Lung (tissue), 11 donors: ENCODE measurements at regions not wholly inside any gene's neighbourhood (a gene's known extent, or its start where the extent isn't known, plus 50 kb on each side); places are given as distances from the start of the nearest gene placed in this dataset.
"Not testable (repeated sequence)": the region's sequence is repeated elsewhere in the genome, so short reads cannot be mapped to it uniquely, and the experiment has no call there.

Experiments used
- ATAC-seq: fragments of 200-7000 bp; cut with Tn5 transposase; one replicate; pipeline ENCODE4 v1.9.1; 2020; ENCODE audit warnings: moderate number of reproducible peaks; ENCODE audit not compliant: insufficient read depth, low FRiP score
- DNase-seq, 3 donors: peaks; one replicate each; pipeline ENCODE4 v3.0.0-alpha.2; 2013 to 2017
- H3K27ac ChIP-seq, 2 donors: one replicate each; pipeline ENCODE4 v1.5.1; 2013; ENCODE audit warnings: mild to moderate bottlenecking in 2 of 2, moderate library complexity in 2 of 2, control low read depth in 1 of 2, inconsistent platforms in 1 of 2, low read depth in 1 of 2, low read length in 1 of 2
- H3K27me3 ChIP-seq, 3 donors: one replicate each; pipeline ENCODE4 v1.5.1; 2013; ENCODE audit warnings: low read length in 2 of 3; ENCODE audit not compliant: control insufficient read depth in 3 of 3, insufficient read depth in 3 of 3
- H3K36me3 ChIP-seq, 4 donors: one replicate each; pipeline ENCODE4 v1.5.1; 2013; ENCODE audit warnings: low read length in 4 of 4, mild to moderate bottlenecking in 1 of 4, moderate library complexity in 1 of 4; ENCODE audit not compliant: control insufficient read depth in 4 of 4, insufficient read depth in 4 of 4
- H3K4me1 ChIP-seq, 5 donors: one replicate each; pipeline ENCODE4 v1.5.1; 2013; ENCODE audit warnings: low read length in 5 of 5, mild to moderate bottlenecking in 2 of 5, moderate library complexity in 1 of 5; ENCODE audit not compliant: control insufficient read depth in 5 of 5, insufficient read depth in 5 of 5
- H3K4me3 ChIP-seq: one replicate; pipeline ENCODE4 v1.5.1; 2013; ENCODE audit warnings: mild to moderate bottlenecking, control low read depth, moderate library complexity
- H3K9ac ChIP-seq, 2 donors: one replicate each; pipeline ENCODE4 v1.5.1; 2013; ENCODE audit warnings: low read length in 2 of 2, control low read depth in 1 of 2; ENCODE audit not compliant: insufficient read depth in 1 of 2
- H3K9me3 ChIP-seq, 4 donors: one replicate each; pipeline ENCODE4 v1.5.1; 2013; ENCODE audit warnings: low read length in 3 of 4, mild to moderate bottlenecking in 1 of 4, moderate library complexity in 1 of 4; ENCODE audit not compliant: control insufficient read depth in 4 of 4, insufficient read depth in 3 of 4
- WGBS, 2 donors: extraction: QIAGEN DNeasy Blood & Tissue Kit; methylation state at CpG; one replicate each; pipeline ENCODE4 v1.1.7; 2013; 5-methylcytosine and 5-hydroxymethylcytosine counted together
- TF ChIP-seq, protein P1 (sequence below): IDR thresholded peaks from 2 replicates; pipeline ENCODE4 v1.5.1; 2012; ENCODE audit warnings: mild to moderate bottlenecking; ENCODE audit errors: control extremely low read depth, extremely low read depth
- donor health status: control.
- donor health status: control.
- donor health status: Bipolar disorder and iron deficiency.
- donor health status: healthy.
- donor health status: DM: yes; HTN: yes; CAD: no.

GRCh38 chr13:22929381-22930126, 251.2 kb upstream of the SGCG start:
- no peak overlapping the region for H3K9ac ChIP-seq
- H3K9me3 ChIP-seq = peaks cover 0 to 6% (median under 1%) of the 10 kb centered on the region in 4 donors
- H3K4me3 ChIP-seq = no peak overlapping the region
- WGBS, 2 donors = 85 to 88% methylated on average over 7 of the region's 7 CpGs
- no peak overlapping the region for H3K27ac ChIP-seq
- ATAC-seq = no peak
- H3K36me3 ChIP-seq = peaks cover 0 to 9% (median 0%) of the 10 kb centered on the region in 4 donors
- TF ChIP-seq, protein P1, sequence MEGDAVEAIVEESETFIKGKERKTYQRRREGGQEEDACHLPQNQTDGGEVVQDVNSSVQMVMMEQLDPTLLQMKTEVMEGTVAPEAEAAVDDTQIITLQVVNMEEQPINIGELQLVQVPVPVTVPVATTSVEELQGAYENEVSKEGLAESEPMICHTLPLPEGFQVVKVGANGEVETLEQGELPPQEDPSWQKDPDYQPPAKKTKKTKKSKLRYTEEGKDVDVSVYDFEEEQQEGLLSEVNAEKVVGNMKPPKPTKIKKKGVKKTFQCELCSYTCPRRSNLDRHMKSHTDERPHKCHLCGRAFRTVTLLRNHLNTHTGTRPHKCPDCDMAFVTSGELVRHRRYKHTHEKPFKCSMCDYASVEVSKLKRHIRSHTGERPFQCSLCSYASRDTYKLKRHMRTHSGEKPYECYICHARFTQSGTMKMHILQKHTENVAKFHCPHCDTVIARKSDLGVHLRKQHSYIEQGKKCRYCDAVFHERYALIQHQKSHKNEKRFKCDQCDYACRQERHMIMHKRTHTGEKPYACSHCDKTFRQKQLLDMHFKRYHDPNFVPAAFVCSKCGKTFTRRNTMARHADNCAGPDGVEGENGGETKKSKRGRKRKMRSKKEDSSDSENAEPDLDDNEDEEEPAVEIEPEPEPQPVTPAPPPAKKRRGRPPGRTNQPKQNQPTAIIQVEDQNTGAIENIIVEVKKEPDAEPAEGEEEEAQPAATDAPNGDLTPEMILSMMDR = no peak
- no peaks in the 10 kb centered on the region for H3K27me3 ChIP-seq
- peaks cover 0 to 7% (median 0%) of the 10 kb centered on the region in 5 donors for H3K4me1 ChIP-seq
- no peak for DNase-seq

- Histone ChIP-seq H3K9ac (no peak overlapping the region), H3K27me3 (no peaks in the 10 kb centered on the region), H3K36me3 (peaks cover 0 to 9% (median 0%) of the 10 kb centered on the region in 4 donors), H3K9me3 (peaks cover 0 to 4% (median under 1%) of the 10 kb centered on the region in 4 donors), H3K4me3 (no peak overlapping the region), H3K4me1 (peaks cover 0 to 7% (median 0%) of the 10 kb centered on the region in 5 donors), H3K27ac (no peak overlapping the region)
- no peak for ATAC-seq
- no peak for DNase-seq
- TF ChIP-seq, protein P1 = no peak
- 85 to 90% methylated on average over 1 of the region's 1 CpG for WGBS, 2 donors
These were observed 249.2 kb upstream of the SGCG start for GRCh38 chr13:22931576-22931975.

- WGBS, 2 donors = 89 to 96% methylated on average over 19 to 20 of the region's 20 CpGs
- not testable (repeated sequence) for H3K27me3 ChIP-seq, H3K4me3 ChIP-seq, H3K4me1 ChIP-seq, H3K27ac ChIP-seq, H3K36me3 ChIP-seq, DNase-seq, H3K9me3 ChIP-seq, ATAC-seq, H3K9ac ChIP-seq
These were observed 248.0 kb upstream of the SGCG start for GRCh38 chr13:22932632-22933412.

DNA sequence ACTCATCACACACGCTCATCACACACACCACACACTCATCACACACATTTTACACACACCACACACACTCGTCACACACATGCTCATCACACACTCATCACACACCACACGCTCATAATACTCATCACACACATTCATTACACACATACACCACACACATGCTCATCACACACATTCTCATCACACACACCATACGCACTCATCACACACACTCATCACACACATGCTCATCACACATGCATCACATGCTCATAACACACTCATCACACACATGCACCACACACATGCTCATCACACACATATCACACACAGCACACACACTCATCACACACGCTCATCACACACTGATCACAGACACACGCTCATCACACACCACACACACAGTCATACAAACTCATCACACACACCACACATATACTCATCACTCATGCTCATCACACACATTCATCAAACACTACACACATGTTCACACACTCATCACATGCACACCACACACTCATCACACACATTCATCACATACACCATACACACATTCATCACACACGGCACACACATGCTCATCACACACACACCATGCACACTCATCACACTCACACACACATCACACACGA, 247.1 kb upstream of the SGCG start:
- Histone ChIP-seq H3K27me3 (no peaks in the 10 kb centered on the region), H3K4me3 (no peak overlapping the region), H3K36me3 (peaks cover 0 to 9% (median 0%) of the 10 kb centered on the region in 4 donors), H3K27ac (no peak overlapping the region), H3K9ac (no peak overlapping the region), H3K4me1 (no peaks in the 10 kb centered on the region), H3K9me3 (peaks cover 0 to 2% (median under 1%) of the 10 kb centered on the region in 4 donors)
- 78 to 91% methylated on average over 8 of the region's 8 CpGs for WGBS, 2 donors
- DNase-seq (no peak), ATAC-seq (no peak)
- TF ChIP-seq, protein P1 = no peak
